ENCODE measurements at regions not wholly inside any gene's neighbourhood (a gene's known extent, or its start where the extent isn't known, plus 50 kb on each side); places are given as distances from the start of the nearest gene placed in this dataset.
A peak's percentile ranks its signal among the peaks of the same experiment; 100 is the strongest.

GRCh38 chr14:38504175-38504574 lies 248.3 kb upstream of the CLEC14A start (continued):
- no peak for TF ChIP-seq MXI1 (IDR thresholded peaks at IDR 0.05; ENCODE audit: borderline replicate concordance, low read depth, low read length)
- TF ChIP-seq CEBPB (IDR thresholded peaks at IDR 0.05; ENCODE audit: low read depth, low read length), result no peak
- no peak for TF ChIP-seq RFX5 (IDR thresholded peaks at IDR 0.05; ENCODE audit: low read depth, low read length)
- TF ChIP-seq MAFK (IDR thresholded peaks at IDR 0.05; ENCODE audit: low read depth, low read length), result no peak

DNA sequence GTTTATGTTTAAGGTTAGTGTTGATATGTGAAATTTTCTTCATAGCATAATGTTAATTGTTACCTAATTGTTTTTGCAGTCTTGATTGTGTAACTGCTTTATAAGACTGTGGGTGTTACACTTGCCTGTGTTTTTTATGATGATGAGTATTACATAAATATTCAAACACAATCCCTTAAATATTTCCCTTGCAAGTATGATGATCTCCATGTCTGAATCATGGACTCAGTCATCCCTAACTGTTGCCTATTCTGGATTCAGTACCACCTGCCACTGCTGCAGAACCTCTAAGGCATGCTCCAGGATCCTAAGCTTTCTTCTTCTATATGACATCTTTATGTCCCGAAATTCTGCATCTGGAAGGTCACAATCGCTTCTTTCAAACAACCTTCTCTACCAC lies 246.3 kb upstream of the CLEC14A start:
- Histone ChIP-seq H2AK9ac (replicated peaks; ENCODE audit: low read depth, low read length, poor library complexity) (no peak overlapping the region), H2BK120ac (ENCODE audit: low read depth, low read length) (no peak overlapping the region), H2AFZ (replicated peaks; ENCODE audit: low read length, poor library complexity) (no peak overlapping the region), H3K4me3 (ENCODE audit: insufficient read depth, low read depth, low read length) (no peak overlapping the region), H4K91ac (ENCODE audit: insufficient read depth, low read depth, low read length) (no peak overlapping the region), H3K4ac (ENCODE audit: low read depth, low read length) (no peak overlapping the region), H4K5ac (ENCODE audit: low read depth, low read length) (no peak overlapping the region), H3K9ac (ENCODE audit: low read depth, low read length) (no peak overlapping the region), H2BK20ac (ENCODE audit: low read depth, low read length) (no peak overlapping the region), H2AK5ac (ENCODE audit: low read depth, low read length) (no peak overlapping the region), H2BK15ac (ENCODE audit: low read depth, low read length) (no peak overlapping the region), H3K27ac (ENCODE audit: insufficient read depth, low read length) (no peak overlapping the region), H3K36me3 (ENCODE audit: control insufficient read depth, insufficient read depth, low read length) (no peaks in the 10 kb centered on the region), H2BK5ac (ENCODE audit: low read depth, low read length, poor library complexity, severe bottlenecking) (no peak overlapping the region), H4K20me1 (ENCODE audit: insufficient read depth, low read length) (no peaks in the 10 kb centered on the region), H3K4me1 (ENCODE audit: control insufficient read depth, insufficient read depth, low read length) (peaks cover 2% of the 10 kb centered on the region; the same call in 1 of the 2 replicates), H3K79me1 (ENCODE audit: low read depth in 1 of 2, low read length in 2 of 2) (no peaks in the 10 kb centered on the region), H3K9me3 (ENCODE audit: control insufficient read depth, insufficient read depth, low read length) (no peaks in the 10 kb centered on the region), H3K56ac (ENCODE audit: extremely low read depth, insufficient read depth, low read length) (no peak overlapping the region), H3K14ac (replicated peaks; ENCODE audit: low read depth, low read length) (no peak overlapping the region), H3K23ac (ENCODE audit: low read depth, low read length) (no peak overlapping the region), H3K9me1 (ENCODE audit: insufficient read depth, low read length) (no peaks in the 10 kb centered on the region), H3K18ac (ENCODE audit: low read depth, low read length) (no peak overlapping the region), H3K27me3 (ENCODE audit: control insufficient read depth, insufficient read depth, low read length) (no peaks in the 10 kb centered on the region), H3K4me2 (ENCODE audit: low read depth, low read length) (no peak overlapping the region), H4K8ac (ENCODE audit: low read depth in 2 of 2, low read length in 2 of 2) (no peak overlapping the region)
- POLR2A ChIA-PET (ENCODE audit: unreplicated experiment), result no interaction called here
- ATAC-seq (ENCODE audit: low read depth) (no peak), DNase-seq (peak; percentile 59)
- WGBS, 2 experiments (ENCODE audit: extremely low coverage in 2 of 2, insufficient read length in 1 of 2), result no CpG with 5 or more reads among the region's 2 CpGs
- in situ Hi-C loops (cut with MboI; ENCODE audit: low sequenced_read_pairs), result no loop called here
- TF ChIP-seq BHLHE40 (IDR thresholded peaks at IDR 0.05; ENCODE audit: low read depth, low read length) (no peak), CTCF (conservative IDR thresholded peaks at IDR 0.05; ENCODE audit: low read depth, low read length) (no peak), FOS (IDR thresholded peaks at IDR 0.05; ENCODE audit: low read depth, low read length) (no peak), CEBPB (IDR thresholded peaks at IDR 0.05; ENCODE audit: low read depth, low read length) (peak; percentile 55)
- CTCF ChIA-PET, result no interaction called here
- no TSS peak for BruUV-seq (replicated peaks)
- intact Hi-C loops (cut with micrococcal nuclease), result no loop called here
- dilution Hi-C loops (cut with HindIII; ENCODE audit: low sequenced_read_pairs, unreplicated experiment), result no loop called here
